ENCODE measurements at regions not wholly inside any gene's neighbourhood (a gene's known extent, or its start where the extent isn't known, plus 50 kb on each side); places are given as distances from the start of the nearest gene placed in this dataset.

GRCh38 chr1:56355918-56356317 is 223.4 kb downstream of the PLPP3 start:
- DNase-seq (ENCODE audit: low spot score) = no peak

GRCh38 chr1:56355422-56355821 is 223.9 kb downstream of the PLPP3 start:
- no peak for DNase-seq (ENCODE audit: low spot score)

GRCh38 chr1:56345831-56346230 is 233.5 kb downstream of the PLPP3 start:
- no peak for DNase-seq (ENCODE audit: low spot score)

- no peak for DNase-seq (ENCODE audit: low spot score)
Observed at GRCh38 chr1:56340977-56341376, 238.4 kb downstream of the PLPP3 start.

- no peak for DNase-seq (ENCODE audit: low spot score)
Observed at GRCh38 chr1:56339786-56340465, 239.4 kb downstream of the PLPP3 start.

- no peak for DNase-seq (ENCODE audit: low spot score)
Observed at GRCh38 chr1:56339093-56339492, 240.3 kb downstream of the PLPP3 start.

GRCh38 chr1:56336982-56337381 is 242.4 kb downstream of the PLPP3 start:
- no peak for DNase-seq (ENCODE audit: low spot score)

- no peak for DNase-seq (ENCODE audit: low spot score)
Observed at GRCh38 chr1:56335394-56335793, 244.0 kb downstream of the PLPP3 start.

- no peak for DNase-seq (ENCODE audit: low spot score)
Observed at GRCh38 chr1:56334047-56334446, 245.3 kb downstream of the PLPP3 start.

GRCh38 chr1:56333461-56333860 is 245.9 kb downstream of the PLPP3 start:
- DNase-seq (ENCODE audit: low spot score) = no peak

GRCh38 chr1:56331892-56332567 is 247.3 kb downstream of the PLPP3 start:
- DNase-seq (ENCODE audit: low spot score) = no peak

GRCh38 chr1:56331207-56331891 is 248.0 kb downstream of the PLPP3 start:
- DNase-seq (ENCODE audit: low spot score) = no peak

- DNase-seq (ENCODE audit: low spot score) = no peak
Observed at GRCh38 chr1:56330391-56331026, 248.9 kb downstream of the PLPP3 start.

- no peak for DNase-seq (ENCODE audit: low spot score)
Observed at GRCh38 chr1:56329970-56330369, 249.4 kb downstream of the PLPP3 start.

- DNase-seq (ENCODE audit: low spot score) = no peak
Observed at GRCh38 chr1:56327195-56327594, 252.2 kb downstream of the PLPP3 start.

GRCh38 chr1:56326056-56326455 is 253.3 kb downstream of the PLPP3 start:
- no peak for DNase-seq (ENCODE audit: low spot score)

- no peak for DNase-seq (ENCODE audit: low spot score)
Observed at GRCh38 chr1:56324504-56324903, 254.9 kb downstream of the PLPP3 start.

- no peak for DNase-seq (ENCODE audit: low spot score)
Observed at GRCh38 chr1:56322211-56322610, 257.2 kb downstream of the PLPP3 start.

- no peak for DNase-seq (ENCODE audit: low spot score)
Observed at GRCh38 chr1:56321150-56321490, 258.2 kb downstream of the PLPP3 start.

- no peak for DNase-seq (ENCODE audit: low spot score)
Observed at GRCh38 chr1:56320464-56321149, 258.8 kb downstream of the PLPP3 start.

GRCh38 chr1:56317722-56318121 is 261.6 kb downstream of the PLPP3 start:
- no peak for DNase-seq (ENCODE audit: low spot score)

- no peak for DNase-seq (ENCODE audit: low spot score)
Observed at GRCh38 chr1:56315293-56315942, 263.9 kb downstream of the PLPP3 start.

All from globus pallidus (tissue), 1 donor.